ENCODE measurements at regions not wholly inside any gene's neighbourhood (a gene's known extent, or its start where the extent isn't known, plus 50 kb on each side); places are given as distances from the start of the nearest gene placed in this dataset.

- TF ChIP-seq CTCF (IDR thresholded peaks at IDR 0.05): no peak
- TF ChIP-seq POLR2A (IDR thresholded peaks at IDR 0.05): no peak
Observed at GRCh38 chr11:23719016-23719415, 777.8 kb upstream of the LUZP2 start.
